ENCODE measurements at regions not wholly inside any gene's neighbourhood (a gene's known extent, or its start where the extent isn't known, plus 50 kb on each side); places are given as distances from the start of the nearest gene placed in this dataset.

GRCh38 chr3:117400303-117400702 lies 690.7 kb downstream of the TUSC7 start:
- Histone ChIP-seq H3K9me3 (no peaks in the 10 kb centered on the region), H3K36me3 (no peaks in the 10 kb centered on the region), H3K27me3 (replicated peaks in 1 of 7) (no peaks in the 10 kb centered on the region), H3K4me3 (no peak overlapping the region), H3K4me1 (no peaks in the 10 kb centered on the region), H3K27ac (no peak overlapping the region)
- WGBS, 5 donors = 75 to 87% (median 86%) methylated on average over 7 of the region's 7 CpGs
- TF ChIP-seq POLR2AphosphoS5 (IDR thresholded peaks at IDR 0.05) = no peak
- TF ChIP-seq CTCF (IDR thresholded peaks at IDR 0.05 in 8 of 11, conservative IDR thresholded peaks at IDR 0.05 in 3 of 11) = no peak
- TF ChIP-seq POLR2A (IDR thresholded peaks at IDR 0.05) = no peak
- no peak for DNase-seq
- intact Hi-C loops (cut with DNase I; ENCODE audit: low total_unique reads) = no loop called here

DNA sequence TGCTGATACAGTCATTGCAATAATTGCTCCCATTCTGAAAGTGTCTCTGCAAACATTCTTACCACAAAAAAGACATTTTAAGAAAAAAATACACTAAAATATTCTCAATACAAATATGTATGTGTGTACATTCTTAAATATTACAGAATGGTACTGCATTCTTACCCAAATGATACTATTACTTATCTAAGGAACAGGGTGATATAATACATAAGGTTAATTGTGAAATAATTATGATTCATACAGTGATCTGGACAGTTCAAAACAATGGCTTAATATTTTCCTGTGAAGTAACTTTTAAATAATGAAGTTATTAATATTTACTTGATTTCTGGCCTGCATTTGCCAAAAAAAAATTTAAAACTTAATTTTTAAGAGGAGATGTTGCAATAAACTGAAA lies 694.6 kb downstream of the TUSC7 start:
- TF ChIP-seq POLR2AphosphoS5 (IDR thresholded peaks at IDR 0.05) = no peak
- TF ChIP-seq CTCF (IDR thresholded peaks at IDR 0.05 in 8 of 11, conservative IDR thresholded peaks at IDR 0.05 in 3 of 11) = no peak
- no peak for TF ChIP-seq POLR2A (IDR thresholded peaks at IDR 0.05)
- H3K4me3 ChIP-seq = no peak overlapping the region
- intact Hi-C loops (cut with DNase I; ENCODE audit: low total_unique reads) = no loop called here
- no peaks in the 10 kb centered on the region for H3K9me3 ChIP-seq
- H3K36me3 ChIP-seq = no peaks in the 10 kb centered on the region
- no peaks in the 10 kb centered on the region for H3K4me1 ChIP-seq
- no peak overlapping the region for H3K27ac ChIP-seq
- no peak for DNase-seq
- H3K27me3 ChIP-seq (replicated peaks in 1 of 7) = no peaks in the 10 kb centered on the region

DNA sequence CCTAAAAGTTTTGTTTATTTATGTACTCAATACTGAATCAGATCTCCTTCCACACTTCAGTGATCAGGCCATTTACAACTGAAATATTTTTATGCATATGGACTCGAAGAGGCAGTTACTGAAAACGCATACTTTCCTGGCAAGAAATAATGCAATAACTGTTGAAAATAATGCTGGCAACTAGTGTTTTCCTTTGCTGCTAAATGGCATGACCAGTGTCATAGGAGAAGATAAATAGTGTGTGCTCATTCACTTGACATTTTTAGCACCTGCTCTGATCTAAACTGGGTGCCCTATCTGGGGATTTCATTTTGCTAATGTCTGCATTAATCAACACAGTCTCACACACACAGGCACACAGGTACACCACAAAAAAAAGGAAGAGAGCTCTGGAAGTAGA lies 695.2 kb downstream of the TUSC7 start:
- Histone ChIP-seq H3K4me1 (no peaks in the 10 kb centered on the region), H3K9me3 (no peaks in the 10 kb centered on the region), H3K27ac (no peak overlapping the region), H3K4me3 (no peak overlapping the region), H3K27me3 (replicated peaks in 1 of 7) (no peaks in the 10 kb centered on the region), H3K36me3 (no peaks in the 10 kb centered on the region)
- no peak for TF ChIP-seq CTCF (IDR thresholded peaks at IDR 0.05 in 8 of 11, conservative IDR thresholded peaks at IDR 0.05 in 3 of 11)
- no peak for TF ChIP-seq POLR2A (IDR thresholded peaks at IDR 0.05)
- no peak for TF ChIP-seq POLR2AphosphoS5 (IDR thresholded peaks at IDR 0.05)
- intact Hi-C loops (cut with DNase I; ENCODE audit: low total_unique reads) = no loop called here
- 39 to 58% (median 51%) methylated on average over 2 of the region's 2 CpGs for WGBS, 5 donors
- no peak for DNase-seq

DNA sequence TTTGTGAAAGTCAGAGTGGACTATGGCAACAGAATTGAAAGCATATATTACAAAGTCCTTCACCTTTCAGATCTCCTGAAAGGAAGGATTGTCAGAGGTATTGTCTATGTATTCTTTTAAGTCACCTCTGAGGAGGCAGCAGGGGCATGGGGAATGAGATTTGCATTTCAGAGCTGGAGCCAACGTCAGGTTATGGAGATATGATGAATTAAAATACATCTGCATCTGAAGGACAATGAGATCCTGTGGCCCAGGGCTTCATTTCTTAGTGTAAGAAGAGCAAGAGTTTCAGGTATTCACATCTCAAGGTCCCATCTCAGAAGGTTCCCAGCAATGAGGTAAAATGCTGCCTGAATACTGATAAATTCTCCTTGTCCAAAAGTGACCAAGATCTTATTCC lies 695.8 kb downstream of the TUSC7 start:
- Histone ChIP-seq H3K4me1 (no peaks in the 10 kb centered on the region), H3K36me3 (no peaks in the 10 kb centered on the region), H3K9me3 (no peaks in the 10 kb centered on the region), H3K4me3 (no peak overlapping the region), H3K27ac (no peak overlapping the region), H3K27me3 (replicated peaks in 1 of 7) (no peaks in the 10 kb centered on the region)
- intact Hi-C loops (cut with DNase I; ENCODE audit: low total_unique reads) = no loop called here
- WGBS, 5 donors = 47 to 64% (median 55%) methylated on average over 1 of the region's 1 CpG
- no peak for TF ChIP-seq CTCF (IDR thresholded peaks at IDR 0.05 in 8 of 11, conservative IDR thresholded peaks at IDR 0.05 in 3 of 11)
- TF ChIP-seq POLR2AphosphoS5 (IDR thresholded peaks at IDR 0.05) = no peak
- TF ChIP-seq POLR2A (IDR thresholded peaks at IDR 0.05) = no peak
- no peak for DNase-seq

Data from spleen (tissue), 11 donors.